Amniotic epithelial cell (primary cell): ENCODE measurements at regions not wholly inside any gene's neighbourhood (a gene's known extent, or its start where the extent isn't known, plus 50 kb on each side); places are given as distances from the start of the nearest gene placed in this dataset.
"Not testable (repeated sequence)": the region's sequence is repeated elsewhere in the genome, so short reads cannot be mapped to it uniquely, and the experiment has no call there.

Source experiments
- DNase-seq: peaks from one replicate; pipeline ENCODE4 v3.0.0-alpha.2; 2010; ENCODE audit warnings: low read depth

DNA sequence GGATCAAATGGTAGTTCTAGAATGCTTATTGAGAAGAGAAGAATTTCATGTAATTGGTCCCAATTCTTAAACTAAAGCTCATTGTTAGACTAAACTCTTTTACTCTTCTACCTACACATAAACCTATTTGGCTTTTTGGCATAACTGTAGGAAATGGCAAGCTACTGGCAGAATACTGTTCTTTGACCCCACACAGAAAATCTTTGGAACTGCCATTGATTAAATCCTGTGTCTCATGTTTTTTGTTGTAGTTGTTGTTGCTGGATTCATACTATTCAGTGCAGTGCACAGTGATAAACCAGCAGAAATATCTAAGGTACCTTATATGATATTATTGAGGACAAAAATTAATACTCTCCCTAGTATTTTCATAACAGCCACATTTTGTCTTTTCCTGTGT is 242.1 kb upstream of the SGK1 start:
- no peak for DNase-seq

DNA sequence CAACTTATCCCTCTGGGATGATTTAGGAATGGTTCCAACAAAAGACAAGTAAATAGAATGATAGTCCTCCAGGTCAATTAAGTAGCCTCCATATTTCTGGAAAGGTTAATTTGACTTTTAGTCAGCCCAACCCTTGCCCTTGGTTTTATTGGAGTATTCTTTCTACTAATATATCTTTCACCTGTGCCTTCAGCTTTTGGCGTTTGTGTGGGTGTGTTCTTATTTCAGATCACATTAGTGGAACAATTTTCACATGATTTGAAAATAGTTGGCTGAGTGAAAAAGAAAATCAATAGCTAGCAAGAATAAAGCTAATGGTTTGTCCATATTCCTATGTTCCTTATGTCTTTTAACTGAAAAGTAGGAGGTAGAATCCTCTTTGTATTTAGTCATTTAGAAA is 239.6 kb upstream of the SGK1 start:
- no peak for DNase-seq

GRCh38 chr6:134555672-134556071 is 237.8 kb upstream of the SGK1 start:
- DNase-seq, result no peak

DNA sequence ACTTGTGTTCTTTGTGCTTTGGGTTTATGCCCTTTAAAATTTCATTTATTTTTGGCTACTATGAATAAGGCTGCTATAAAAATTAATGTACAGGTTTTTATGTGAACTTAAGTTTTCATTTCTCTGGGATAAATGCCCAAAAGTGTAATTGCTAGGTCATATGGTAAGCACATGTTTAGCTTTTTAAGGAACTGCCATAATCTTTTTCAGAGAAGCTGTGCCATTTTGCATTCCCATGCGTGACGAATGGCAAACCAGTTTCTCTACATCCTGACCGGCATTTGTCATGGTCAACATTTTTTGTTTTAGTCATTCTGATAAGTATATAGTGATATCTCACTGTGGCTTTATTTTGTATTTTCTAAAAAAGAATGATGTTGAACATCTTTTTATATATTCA is 236.0 kb upstream of the SGK1 start:
- DNase-seq, result peak; percentile 68

- DNase-seq, result peak; percentile 83
Measured at GRCh38 chr6:134551245-134551960, 233.5 kb upstream of the SGK1 start.

DNA sequence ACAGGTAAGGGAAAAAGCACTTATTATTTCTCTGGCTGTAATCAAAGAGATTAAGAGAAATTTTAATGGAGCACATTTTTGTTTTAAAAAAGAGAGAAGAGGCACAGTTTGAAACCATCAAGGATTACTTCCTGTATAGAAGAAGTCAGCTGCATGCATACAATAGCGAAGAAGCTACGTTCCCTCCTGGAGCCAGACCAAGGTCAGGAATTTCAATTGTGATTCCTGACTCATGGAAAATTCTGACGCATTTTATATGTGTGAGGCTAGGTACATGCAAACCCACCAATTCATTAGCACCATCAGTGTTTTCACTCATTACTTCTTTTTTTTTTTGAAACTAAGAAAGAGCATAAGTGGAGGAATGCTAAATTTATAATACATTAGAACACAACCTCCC is 232.7 kb upstream of the SGK1 start:
- peak; percentile 64 for DNase-seq

DNA sequence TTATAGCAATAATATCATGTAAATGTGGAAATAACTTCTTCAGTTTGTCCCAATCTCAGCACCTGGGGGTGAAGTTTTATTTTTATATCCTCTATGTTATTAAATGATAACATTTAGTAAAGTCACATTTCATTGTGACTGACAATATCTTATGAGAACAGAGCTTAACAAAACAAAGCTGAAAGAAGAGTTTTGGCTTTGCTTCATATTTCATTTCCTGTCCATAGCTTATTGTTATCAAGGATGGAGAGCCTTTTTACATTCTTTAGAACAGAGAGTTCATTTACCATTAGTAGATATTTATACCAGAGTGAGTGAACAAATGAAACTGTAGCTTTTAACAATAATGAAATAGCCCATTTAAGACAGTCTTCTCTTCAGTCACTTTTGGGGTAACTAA is 231.9 kb upstream of the SGK1 start:
- no peak for DNase-seq

GRCh38 chr6:134546962-134547645 is 229.2 kb upstream of the SGK1 start:
- no peak for DNase-seq

GRCh38 chr6:134544737-134545136 is 226.8 kb upstream of the SGK1 start:
- peak; percentile 80 for DNase-seq

DNA sequence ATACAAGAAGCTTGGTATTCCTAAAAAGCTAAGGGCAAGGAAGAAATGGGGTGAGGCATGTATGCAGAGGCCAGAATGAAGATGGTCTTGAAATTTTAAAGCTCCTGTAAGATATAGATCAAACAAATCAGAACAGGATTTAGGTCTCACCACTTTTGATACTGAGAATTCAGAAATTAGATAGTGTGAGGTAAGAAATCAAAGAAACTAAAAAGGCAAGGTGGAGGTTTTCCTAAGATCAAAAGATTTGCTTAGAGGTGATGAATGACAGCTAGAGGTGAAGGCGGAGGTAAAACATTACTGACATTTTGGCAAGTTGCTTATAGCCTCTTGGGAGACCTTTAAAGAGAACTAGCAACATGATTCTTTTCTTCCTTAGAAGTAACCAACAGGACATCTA is 225.2 kb upstream of the SGK1 start:
- no peak for DNase-seq

- DNase-seq, result no peak
Measured at GRCh38 chr6:134541001-134541400, 223.1 kb upstream of the SGK1 start.

GRCh38 chr6:134539865-134540323 is 222.0 kb upstream of the SGK1 start:
- peak; percentile 31 for DNase-seq

GRCh38 chr6:134537765-134538164 is 219.9 kb upstream of the SGK1 start:
- not testable (repeated sequence) for DNase-seq

DNA sequence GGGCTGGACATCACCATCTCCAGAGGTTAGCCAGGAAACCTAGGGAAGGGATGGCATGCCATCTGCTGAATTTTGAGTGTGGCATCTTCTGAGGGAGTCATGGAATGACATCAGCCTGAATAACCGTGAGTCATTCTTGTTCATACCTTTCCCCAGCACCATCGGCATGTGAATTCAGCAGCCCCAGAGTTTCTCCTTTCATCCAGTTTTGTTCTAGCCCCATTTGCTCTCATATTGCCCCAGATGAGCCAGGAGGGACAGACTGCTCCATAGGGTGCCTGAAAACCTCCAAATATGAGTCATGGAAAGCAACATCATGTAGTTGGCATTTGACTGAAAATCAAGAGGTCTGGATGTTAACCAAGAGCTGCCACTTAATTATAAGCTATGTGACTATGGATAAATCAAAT is 219.2 kb upstream of the SGK1 start:
- DNase-seq, result peak; percentile 75

GRCh38 chr6:134535831-134536230 is 217.9 kb upstream of the SGK1 start:
- peak; percentile 25 for DNase-seq

GRCh38 chr6:134534708-134535149 is 216.8 kb upstream of the SGK1 start:
- DNase-seq, result peak; percentile 49

- DNase-seq, result no peak
Measured at GRCh38 chr6:134533991-134534390, 216.1 kb upstream of the SGK1 start.

GRCh38 chr6:134532694-134533624 is 215.0 kb upstream of the SGK1 start:
- DNase-seq, result peak; percentile 67

GRCh38 chr6:134531611-134532010 is 213.7 kb upstream of the SGK1 start:
- no peak for DNase-seq

DNA sequence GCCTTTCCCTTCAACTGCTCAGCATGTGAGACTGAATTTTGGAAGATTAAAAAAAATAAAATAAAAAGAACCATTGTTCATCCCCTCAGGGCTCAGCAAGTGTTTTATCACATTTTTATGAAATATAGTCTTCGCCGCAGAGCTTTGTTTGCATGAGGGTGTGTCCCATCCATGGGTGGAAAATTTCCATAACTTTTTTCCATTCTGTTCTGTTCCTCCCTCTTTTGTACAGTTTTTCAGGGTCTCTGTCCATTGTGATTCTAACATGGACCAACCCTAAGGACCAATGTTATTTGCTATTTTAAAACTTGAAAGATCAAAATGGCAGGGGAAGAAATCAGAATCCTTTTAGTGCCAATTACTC is 213.3 kb upstream of the SGK1 start:
- DNase-seq, result no peak

- DNase-seq, result peak; percentile 97
Measured at GRCh38 chr6:134529921-134530320, 212.0 kb upstream of the SGK1 start.

DNA sequence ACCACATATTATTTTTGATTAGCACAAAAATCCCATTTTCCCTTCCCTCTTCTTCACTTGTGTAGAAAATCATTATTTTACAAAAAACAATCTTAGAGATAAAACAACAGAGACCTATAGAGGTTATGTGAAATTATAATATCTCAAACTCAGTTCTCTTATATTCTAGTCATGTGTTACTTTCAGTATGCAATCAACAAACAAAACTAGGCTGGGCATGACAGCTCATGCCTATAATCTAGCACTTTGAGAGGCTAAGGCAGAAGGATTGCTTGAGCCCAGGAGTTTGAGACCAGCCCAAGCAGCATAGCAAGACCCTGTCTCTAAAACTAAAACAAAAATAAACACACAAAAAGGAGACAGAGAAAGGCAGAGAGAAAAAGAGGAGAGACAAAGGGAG is 211.4 kb upstream of the SGK1 start:
- DNase-seq, result no peak
